ENCODE measurements at regions not wholly inside any gene's neighbourhood (a gene's known extent, or its start where the extent isn't known, plus 50 kb on each side); places are given as distances from the start of the nearest gene placed in this dataset.

GRCh38 chr2:162967147-162967546, 128.6 kb upstream of the KCNH7 start:
- Histone ChIP-seq H2AFZ (ENCODE audit: low read depth, low read length) (no peak overlapping the region), H3K4me3 (ENCODE audit: low read length) (no peak overlapping the region), H3K9me3 (ENCODE audit: low read length) (no peaks in the 10 kb centered on the region), H3K27me3 (ENCODE audit: insufficient read depth, low read length) (no peaks in the 10 kb centered on the region), H3K36me3 (ENCODE audit: insufficient read depth, low read length) (no peaks in the 10 kb centered on the region), H3K4me1 (ENCODE audit: insufficient read depth, low read length) (peaks cover 4% of the 10 kb centered on the region)

GRCh38 chr2:162965191-162965590, 126.6 kb upstream of the KCNH7 start:
- H3K4me1 ChIP-seq (ENCODE audit: insufficient read depth, low read length): peaks cover 4% of the 10 kb centered on the region
- H3K4me3 ChIP-seq (ENCODE audit: low read length): no peak overlapping the region
- H3K27me3 ChIP-seq (ENCODE audit: insufficient read depth, low read length): no peaks in the 10 kb centered on the region

GRCh38 chr2:162964513-162964912, 125.9 kb upstream of the KCNH7 start:
- no peaks in the 10 kb centered on the region for H3K36me3 ChIP-seq (ENCODE audit: insufficient read depth, low read length)
- no peak overlapping the region for H3K4me3 ChIP-seq (ENCODE audit: low read length)
- H3K9me3 ChIP-seq (ENCODE audit: low read length): no peaks in the 10 kb centered on the region
- H3K27me3 ChIP-seq (ENCODE audit: insufficient read depth, low read length): no peaks in the 10 kb centered on the region
- peak overlapping the region; percentile 40 for H2AFZ ChIP-seq (ENCODE audit: low read depth, low read length)
- peaks cover 4% of the 10 kb centered on the region for H3K4me1 ChIP-seq (ENCODE audit: insufficient read depth, low read length)

More at GRCh38 chr2:162965191-162965590, 126.6 kb upstream of the KCNH7 start:
- Histone ChIP-seq H3K9me3 (ENCODE audit: low read length) (no peaks in the 10 kb centered on the region), H3K36me3 (ENCODE audit: insufficient read depth, low read length) (no peaks in the 10 kb centered on the region), H2AFZ (ENCODE audit: low read depth, low read length) (peak overlapping the region; percentile 40)

GRCh38 chr2:162963156-162963555, 124.6 kb upstream of the KCNH7 start:
- Histone ChIP-seq H3K4me1 (ENCODE audit: insufficient read depth, low read length) (peaks cover 4% of the 10 kb centered on the region), H3K27me3 (ENCODE audit: insufficient read depth, low read length) (no peaks in the 10 kb centered on the region), H2AFZ (ENCODE audit: low read depth, low read length) (no peak overlapping the region), H3K36me3 (ENCODE audit: insufficient read depth, low read length) (no peaks in the 10 kb centered on the region), H3K9me3 (ENCODE audit: low read length) (no peaks in the 10 kb centered on the region), H3K4me3 (ENCODE audit: low read length) (no peak overlapping the region)

- no peaks in the 10 kb centered on the region for H3K36me3 ChIP-seq (ENCODE audit: insufficient read depth, low read length)
- no peaks in the 10 kb centered on the region for H3K27me3 ChIP-seq (ENCODE audit: insufficient read depth, low read length)
- no peaks in the 10 kb centered on the region for H3K9me3 ChIP-seq (ENCODE audit: low read length)
Observed at GRCh38 chr2:162945785-162946184, 107.2 kb upstream of the KCNH7 start.

GRCh38 chr2:162938387-162938786, 99.8 kb upstream of the KCNH7 start:
- Histone ChIP-seq H3K36me3 (ENCODE audit: insufficient read depth, low read length) (no peaks in the 10 kb centered on the region), H3K9me3 (ENCODE audit: low read length) (no peaks in the 10 kb centered on the region), H2AFZ (ENCODE audit: low read depth, low read length) (no peak overlapping the region), H3K4me1 (ENCODE audit: insufficient read depth, low read length) (no peaks in the 10 kb centered on the region), H3K27me3 (ENCODE audit: insufficient read depth, low read length) (no peaks in the 10 kb centered on the region), H3K4me3 (ENCODE audit: low read length) (no peak overlapping the region)

More at GRCh38 chr2:162945785-162946184, 107.2 kb upstream of the KCNH7 start:
- H3K4me3 ChIP-seq (ENCODE audit: low read length): no peak overlapping the region
- no peak overlapping the region for H2AFZ ChIP-seq (ENCODE audit: low read depth, low read length)
- no peaks in the 10 kb centered on the region for H3K4me1 ChIP-seq (ENCODE audit: insufficient read depth, low read length)

- Histone ChIP-seq H3K27me3 (ENCODE audit: insufficient read depth, low read length) (no peaks in the 10 kb centered on the region), H3K9me3 (ENCODE audit: low read length) (no peaks in the 10 kb centered on the region), H3K36me3 (ENCODE audit: insufficient read depth, low read length) (no peaks in the 10 kb centered on the region), H3K4me3 (ENCODE audit: low read length) (no peak overlapping the region), H2AFZ (ENCODE audit: low read depth, low read length) (no peak overlapping the region), H3K4me1 (ENCODE audit: insufficient read depth, low read length) (no peaks in the 10 kb centered on the region)
Observed at GRCh38 chr2:162934191-162934590, 95.6 kb upstream of the KCNH7 start.

- Histone ChIP-seq H3K4me1 (ENCODE audit: insufficient read depth, low read length) (no peaks in the 10 kb centered on the region), H3K27me3 (ENCODE audit: insufficient read depth, low read length) (no peaks in the 10 kb centered on the region), H2AFZ (ENCODE audit: low read depth, low read length) (no peak overlapping the region), H3K36me3 (ENCODE audit: insufficient read depth, low read length) (no peaks in the 10 kb centered on the region), H3K4me3 (ENCODE audit: low read length) (no peak overlapping the region), H3K9me3 (ENCODE audit: low read length) (no peaks in the 10 kb centered on the region)
Observed at GRCh38 chr2:162932416-162932815, 93.8 kb upstream of the KCNH7 start.

- no peak overlapping the region for H2AFZ ChIP-seq (ENCODE audit: low read depth, low read length)
- no peaks in the 10 kb centered on the region for H3K27me3 ChIP-seq (ENCODE audit: insufficient read depth, low read length)
- H3K4me3 ChIP-seq (ENCODE audit: low read length): no peak overlapping the region
- H3K9me3 ChIP-seq (ENCODE audit: low read length): no peaks in the 10 kb centered on the region
- no peaks in the 10 kb centered on the region for H3K4me1 ChIP-seq (ENCODE audit: insufficient read depth, low read length)
- no peaks in the 10 kb centered on the region for H3K36me3 ChIP-seq (ENCODE audit: insufficient read depth, low read length)
Observed at GRCh38 chr2:162929571-162929970, 91.0 kb upstream of the KCNH7 start.

GRCh38 chr2:162928356-162928755, 89.8 kb upstream of the KCNH7 start:
- Histone ChIP-seq H3K27me3 (ENCODE audit: insufficient read depth, low read length) (no peaks in the 10 kb centered on the region), H3K9me3 (ENCODE audit: low read length) (no peaks in the 10 kb centered on the region), H3K4me1 (ENCODE audit: insufficient read depth, low read length) (no peaks in the 10 kb centered on the region), H3K36me3 (ENCODE audit: insufficient read depth, low read length) (no peaks in the 10 kb centered on the region), H3K4me3 (ENCODE audit: low read length) (no peak overlapping the region), H2AFZ (ENCODE audit: low read depth, low read length) (no peak overlapping the region)

GRCh38 chr2:162926907-162927306, 88.3 kb upstream of the KCNH7 start:
- no peaks in the 10 kb centered on the region for H3K27me3 ChIP-seq (ENCODE audit: insufficient read depth, low read length)
- no peaks in the 10 kb centered on the region for H3K36me3 ChIP-seq (ENCODE audit: insufficient read depth, low read length)
- H3K4me3 ChIP-seq (ENCODE audit: low read length): no peak overlapping the region
- H3K9me3 ChIP-seq (ENCODE audit: low read length): no peaks in the 10 kb centered on the region
- no peaks in the 10 kb centered on the region for H3K4me1 ChIP-seq (ENCODE audit: insufficient read depth, low read length)
- no peak overlapping the region for H2AFZ ChIP-seq (ENCODE audit: low read depth, low read length)

- H2AFZ ChIP-seq (ENCODE audit: low read depth, low read length): no peak overlapping the region
- no peaks in the 10 kb centered on the region for H3K27me3 ChIP-seq (ENCODE audit: insufficient read depth, low read length)
Observed at GRCh38 chr2:162926501-162926900, 87.9 kb upstream of the KCNH7 start.

GRCh38 chr2:162925595-162925994, 87.0 kb upstream of the KCNH7 start:
- Histone ChIP-seq H3K4me1 (ENCODE audit: insufficient read depth, low read length) (no peaks in the 10 kb centered on the region), H3K9me3 (ENCODE audit: low read length) (no peaks in the 10 kb centered on the region), H3K27me3 (ENCODE audit: insufficient read depth, low read length) (no peaks in the 10 kb centered on the region), H3K36me3 (ENCODE audit: insufficient read depth, low read length) (no peaks in the 10 kb centered on the region), H2AFZ (ENCODE audit: low read depth, low read length) (no peak overlapping the region), H3K4me3 (ENCODE audit: low read length) (no peak overlapping the region)

More at GRCh38 chr2:162926501-162926900, 87.9 kb upstream of the KCNH7 start:
- Histone ChIP-seq H3K9me3 (ENCODE audit: low read length) (no peaks in the 10 kb centered on the region), H3K36me3 (ENCODE audit: insufficient read depth, low read length) (no peaks in the 10 kb centered on the region), H3K4me1 (ENCODE audit: insufficient read depth, low read length) (no peaks in the 10 kb centered on the region), H3K4me3 (ENCODE audit: low read length) (no peak overlapping the region)

- no peaks in the 10 kb centered on the region for H3K9me3 ChIP-seq (ENCODE audit: low read length)
- no peak overlapping the region for H3K4me3 ChIP-seq (ENCODE audit: low read length)
- no peak overlapping the region for H2AFZ ChIP-seq (ENCODE audit: low read depth, low read length)
- H3K27me3 ChIP-seq (ENCODE audit: insufficient read depth, low read length): no peaks in the 10 kb centered on the region
- H3K36me3 ChIP-seq (ENCODE audit: insufficient read depth, low read length): no peaks in the 10 kb centered on the region
- no peaks in the 10 kb centered on the region for H3K4me1 ChIP-seq (ENCODE audit: insufficient read depth, low read length)
Observed at GRCh38 chr2:162919111-162919510, 80.5 kb upstream of the KCNH7 start.

Measured in neuron (in vitro differentiated cells).